NCI-H1105 treated with DMSO at 0.1 percent for 48 hours (cell line): ENCODE measurements at regions not wholly inside any gene's neighbourhood (a gene's known extent, or its start where the extent isn't known, plus 50 kb on each side); places are given as distances from the start of the nearest gene placed in this dataset.
A peak's percentile ranks its signal among the peaks of the same experiment; 100 is the strongest.

ENCODE experiments used
- DNase-seq: peaks from one replicate; lab custom pipeline; 2025; lab: John Stamatoyannopoulos, UW

DNA sequence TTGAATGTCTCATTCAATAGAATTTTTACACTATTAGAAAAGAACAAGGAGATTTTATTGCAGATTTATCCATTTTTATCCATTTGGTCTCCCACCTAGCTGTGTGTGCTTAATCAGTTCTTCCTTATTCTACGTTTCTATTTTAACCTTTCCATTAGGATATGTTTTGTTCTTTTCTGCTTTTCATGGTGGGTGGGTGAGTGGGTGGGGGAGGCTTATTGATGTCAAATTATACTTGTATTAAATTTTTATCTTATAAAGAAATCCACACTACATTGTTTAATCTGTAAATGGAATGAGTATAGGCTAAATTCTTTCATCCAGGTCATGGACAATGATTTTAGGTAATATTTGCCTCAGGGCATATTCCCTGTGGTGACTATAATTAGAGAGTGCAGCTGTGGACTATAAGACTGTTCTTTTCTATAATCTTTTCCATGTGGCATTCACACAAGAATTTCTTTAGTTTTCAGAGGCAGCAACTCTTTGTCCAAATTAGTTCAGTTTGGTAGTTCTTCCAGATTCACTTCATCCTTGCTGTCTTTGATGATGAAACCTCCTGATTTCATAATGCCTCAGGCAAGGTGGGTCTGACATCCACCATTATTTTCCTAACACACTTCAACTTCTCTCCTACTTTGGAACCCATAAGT is 2451.8 kb downstream of the PCDH7 start:
- DNase-seq, result no peak

DNA sequence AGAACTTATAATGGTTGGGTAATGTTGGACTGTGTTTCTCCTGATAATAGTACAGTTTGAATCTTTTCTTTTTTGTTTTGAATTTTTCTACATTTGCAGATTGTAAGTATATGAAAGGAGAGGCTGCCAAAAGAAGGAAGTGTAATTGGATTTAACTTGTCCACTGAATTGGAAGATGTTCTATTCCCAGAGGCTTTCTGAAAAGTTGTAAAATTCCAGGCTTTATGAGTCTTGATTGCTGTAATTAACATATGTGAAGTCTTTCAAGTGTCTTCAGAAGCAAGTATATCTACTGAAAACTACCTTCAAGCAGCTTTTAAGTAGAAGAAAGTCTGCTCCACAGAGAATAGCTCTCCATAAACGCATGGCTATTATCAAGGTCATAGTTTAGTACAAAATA is 2456.4 kb downstream of the PCDH7 start:
- DNase-seq, result no peak

DNA sequence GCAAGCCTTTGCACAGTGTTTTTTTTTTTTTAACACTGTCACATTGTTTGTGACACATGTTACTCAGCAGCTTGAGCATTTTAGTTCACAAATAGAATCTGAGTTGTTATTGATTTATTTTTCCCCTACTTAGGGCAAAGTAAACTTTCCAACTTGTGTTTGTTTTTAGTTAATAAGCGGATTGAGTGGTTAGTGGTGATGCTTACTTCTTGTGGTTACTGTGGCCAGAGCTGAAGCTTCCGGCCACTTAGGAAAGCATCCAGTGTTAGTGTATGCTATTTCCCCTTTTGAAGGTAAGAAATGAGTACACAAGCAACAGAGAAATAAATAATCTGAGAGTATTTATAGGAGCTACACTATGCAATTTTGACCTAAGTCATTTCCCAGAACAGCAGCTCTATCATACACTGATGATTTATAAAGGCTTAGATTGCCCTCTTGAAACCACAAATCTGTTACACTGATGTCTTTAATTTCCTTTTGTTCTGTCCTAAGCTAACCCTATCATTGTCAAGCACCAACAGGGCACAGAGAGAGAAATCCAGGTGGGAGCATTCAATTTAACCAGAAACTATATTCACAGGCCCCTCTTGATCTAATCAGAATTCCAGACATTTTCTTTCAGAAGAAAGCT is 2464.6 kb downstream of the PCDH7 start:
- DNase-seq, result no peak

DNA sequence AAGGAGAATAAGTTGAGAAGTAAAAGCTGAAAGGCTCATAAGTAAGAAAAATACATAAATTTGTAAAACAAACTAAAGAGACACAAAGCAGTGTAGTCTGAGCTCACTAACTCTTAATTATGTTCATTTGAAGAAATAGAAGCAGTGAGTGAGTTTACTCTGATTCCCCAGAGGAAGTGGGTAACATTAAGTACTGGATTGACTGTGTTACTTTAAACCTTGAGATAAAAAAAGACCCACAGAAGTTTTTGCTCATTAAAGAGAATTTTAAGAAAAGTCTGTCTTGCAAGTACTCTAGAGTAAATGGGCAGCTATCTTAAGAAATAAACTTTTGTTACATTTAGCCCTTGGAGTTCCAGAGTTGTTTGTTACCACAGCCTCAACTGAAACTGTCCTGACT is 2466.9 kb downstream of the PCDH7 start:
- DNase-seq, result no peak

DNA sequence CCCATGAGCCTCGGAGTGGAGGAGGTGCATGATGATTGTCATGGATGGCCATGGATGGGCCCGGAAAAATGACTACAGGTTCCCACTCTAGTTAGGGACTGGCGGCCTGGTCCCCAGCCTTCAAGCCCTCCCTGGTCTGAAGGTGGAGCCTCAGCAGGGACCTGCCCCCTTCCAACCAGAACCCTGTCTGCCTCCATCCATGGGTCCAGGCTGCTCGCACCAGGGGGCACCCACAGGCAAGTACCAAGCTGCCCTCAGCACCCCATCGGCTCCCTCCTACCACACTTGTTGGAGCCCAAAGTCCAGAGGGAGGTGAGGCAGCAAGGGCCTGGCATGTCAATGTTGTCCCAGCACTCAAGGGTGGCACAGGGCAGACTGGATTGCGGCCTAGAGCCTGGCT is 2468.6 kb downstream of the PCDH7 start:
- no peak for DNase-seq

DNA sequence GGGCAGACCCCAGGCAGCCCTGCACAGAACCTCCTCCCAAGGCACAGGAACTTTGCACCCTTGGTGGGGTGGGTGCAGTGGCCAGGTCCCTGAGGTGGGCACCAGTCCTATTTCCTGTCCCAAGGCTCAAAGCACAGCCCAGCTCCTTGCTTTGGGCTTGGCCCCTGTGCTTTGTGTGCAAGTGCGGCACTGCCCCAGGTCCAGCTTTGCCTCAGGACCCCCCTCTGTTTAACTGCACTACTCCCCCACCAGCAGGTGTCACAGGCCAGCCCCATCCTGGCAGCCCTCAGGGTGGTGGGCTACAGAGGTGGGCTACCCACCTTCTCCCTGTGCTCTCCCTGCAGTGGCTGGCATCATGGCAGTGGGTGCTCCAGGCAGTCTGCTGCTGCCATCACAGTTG is 2469.0 kb downstream of the PCDH7 start:
- no peak for DNase-seq

DNA sequence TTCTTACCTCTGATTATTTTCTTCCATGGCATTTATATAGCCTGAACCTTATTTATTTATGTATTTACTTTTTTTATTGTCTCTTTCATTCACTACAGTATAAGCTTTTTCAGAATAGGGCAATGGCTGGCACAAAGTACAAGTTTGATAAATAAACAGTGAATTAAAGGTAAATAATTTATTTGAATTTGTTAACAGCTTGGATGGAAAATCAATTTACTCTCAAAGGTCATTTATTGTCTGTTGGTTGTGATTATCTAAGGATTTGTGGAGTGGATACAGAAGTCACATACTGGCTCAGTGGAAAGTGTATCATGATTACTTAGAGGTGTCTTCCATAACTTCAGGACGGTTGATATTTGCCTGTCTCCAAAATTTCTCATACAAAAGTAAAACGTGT is 2472.9 kb downstream of the PCDH7 start:
- no peak for DNase-seq

DNA sequence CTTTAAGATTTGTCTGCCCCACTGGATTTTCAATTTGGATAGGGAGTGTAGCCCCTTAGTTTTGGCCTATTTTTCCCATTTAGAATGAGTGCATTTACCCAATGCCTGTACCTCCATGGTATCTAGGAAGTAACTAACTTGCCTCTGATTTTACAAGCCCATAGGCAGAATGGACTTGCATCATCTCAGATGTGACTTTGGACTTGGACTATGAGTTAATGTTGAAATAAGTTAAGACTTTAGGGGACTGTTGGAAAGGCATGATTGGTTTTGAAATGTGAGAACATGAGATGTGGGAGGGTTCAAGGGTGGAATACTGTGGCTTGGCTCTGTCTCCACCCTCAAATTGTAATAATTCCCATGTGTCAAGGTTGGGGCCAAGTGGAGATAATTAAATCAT is 2480.2 kb downstream of the PCDH7 start:
- DNase-seq, result no peak

DNA sequence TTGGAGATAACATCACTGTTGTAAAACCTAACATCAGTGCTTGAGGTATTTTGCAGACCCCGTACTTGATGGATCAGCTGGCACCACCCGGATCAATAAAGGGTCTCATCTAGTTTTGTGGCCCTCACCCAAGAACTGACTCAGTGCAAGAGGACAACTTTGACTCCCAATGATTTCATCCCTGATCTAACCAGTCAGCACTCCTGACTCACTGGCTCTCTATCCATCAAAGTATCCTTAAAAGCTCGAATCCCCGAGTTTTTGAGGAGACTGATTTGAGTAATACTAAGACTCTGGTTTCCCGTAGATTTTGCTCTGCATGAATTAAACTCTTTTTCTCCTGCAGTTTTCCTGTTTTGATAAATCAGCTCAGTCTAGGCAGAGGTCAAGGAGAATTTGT is 2498.1 kb downstream of the PCDH7 start:
- no peak for DNase-seq

DNA sequence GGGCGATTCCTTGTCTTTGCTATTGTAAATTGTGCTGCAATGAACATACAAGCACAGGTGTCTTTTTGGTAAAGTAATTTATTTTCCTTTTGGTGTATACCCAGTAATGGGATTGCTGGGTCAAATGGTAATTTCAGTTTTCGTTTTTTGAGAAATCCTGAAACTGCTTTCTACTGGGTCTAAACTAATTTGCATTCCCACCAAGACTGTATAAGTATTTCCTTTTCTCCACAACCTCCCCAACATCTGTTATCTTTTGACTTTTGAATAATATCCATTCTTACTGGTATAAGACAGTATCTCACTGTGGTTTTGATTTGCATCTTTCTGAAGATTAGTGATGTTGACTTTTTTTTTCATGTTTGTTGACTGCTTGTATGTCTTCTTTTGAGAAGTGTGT is 2506.0 kb downstream of the PCDH7 start:
- DNase-seq, result no peak

DNA sequence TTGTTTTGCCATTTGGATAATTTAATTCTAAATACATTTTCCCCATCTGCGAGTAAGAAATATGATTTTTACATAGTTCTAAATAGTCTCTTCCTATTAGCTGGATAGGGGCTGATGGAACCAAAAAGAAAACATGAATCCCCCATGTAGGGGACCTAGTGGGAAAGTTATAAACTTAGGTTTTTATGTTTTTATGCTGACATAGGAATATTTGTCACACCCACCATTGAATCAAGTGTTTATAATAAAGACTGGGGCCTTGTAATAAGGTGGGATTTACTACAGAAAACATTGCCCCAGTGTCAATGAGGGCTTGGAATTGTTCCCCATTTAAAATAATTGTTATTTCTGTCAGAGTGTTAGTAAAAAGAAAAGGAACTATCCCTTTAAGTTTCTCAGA is 2506.6 kb downstream of the PCDH7 start:
- DNase-seq, result no peak

DNA sequence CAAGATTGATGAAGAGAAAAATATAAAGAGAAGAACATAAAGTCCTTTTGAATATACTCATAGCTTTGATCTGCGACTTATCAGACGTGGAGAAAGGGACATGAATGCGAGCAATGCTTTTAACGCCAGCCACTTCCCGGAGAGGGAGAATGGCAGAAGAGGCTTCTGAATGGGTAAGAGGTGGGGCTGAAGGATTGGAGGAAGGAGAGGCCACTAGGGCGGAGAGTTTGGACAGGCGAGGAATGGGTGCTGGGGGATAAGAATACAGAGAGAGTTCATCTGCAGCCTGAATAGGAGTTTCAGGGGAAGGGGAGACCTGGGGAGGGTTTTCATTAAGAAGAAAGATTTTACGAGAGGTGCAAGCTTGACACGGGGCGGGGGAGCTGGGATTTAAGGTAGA is 2534.9 kb downstream of the PCDH7 start:
- DNase-seq, result no peak

DNA sequence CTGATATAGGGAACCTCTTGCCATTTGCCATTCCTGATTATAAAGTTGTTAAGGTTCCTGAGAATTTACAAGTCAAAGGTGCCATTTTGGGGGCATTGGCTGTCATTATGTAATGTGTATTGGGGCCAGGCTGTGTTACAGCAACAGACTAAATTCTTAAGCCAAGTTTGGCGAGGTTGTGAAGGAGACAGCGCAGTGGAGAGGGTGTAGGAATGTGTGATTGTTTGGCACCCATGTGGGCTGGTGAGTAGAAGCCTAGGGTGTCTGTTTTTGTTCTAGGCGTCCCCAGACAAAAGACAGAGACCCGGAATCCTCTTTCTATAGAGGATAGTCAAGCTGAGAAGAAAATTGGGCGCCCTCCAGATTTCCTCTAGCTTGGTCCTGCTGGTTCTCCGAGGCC is 2535.3 kb downstream of the PCDH7 start:
- no peak for DNase-seq

DNA sequence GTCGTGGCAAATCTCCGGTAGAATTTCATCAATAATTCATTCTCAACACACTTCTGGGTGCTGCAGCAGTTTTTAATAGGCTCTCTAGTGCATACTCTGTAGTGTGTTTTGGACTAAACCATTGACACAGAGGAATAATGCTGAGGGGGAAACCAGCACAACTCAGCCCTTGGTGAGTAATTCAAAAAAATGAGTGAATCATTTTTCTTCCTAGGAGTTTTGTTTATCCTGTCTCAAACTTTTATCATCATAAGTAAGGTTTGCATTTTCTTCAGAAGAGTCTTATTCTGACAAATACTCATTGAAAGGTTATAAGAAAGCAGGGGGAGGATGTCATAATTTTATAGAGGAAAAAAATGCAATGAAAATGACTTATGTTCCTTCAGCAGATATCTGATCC is 2542.7 kb downstream of the PCDH7 start:
- no peak for DNase-seq

DNA sequence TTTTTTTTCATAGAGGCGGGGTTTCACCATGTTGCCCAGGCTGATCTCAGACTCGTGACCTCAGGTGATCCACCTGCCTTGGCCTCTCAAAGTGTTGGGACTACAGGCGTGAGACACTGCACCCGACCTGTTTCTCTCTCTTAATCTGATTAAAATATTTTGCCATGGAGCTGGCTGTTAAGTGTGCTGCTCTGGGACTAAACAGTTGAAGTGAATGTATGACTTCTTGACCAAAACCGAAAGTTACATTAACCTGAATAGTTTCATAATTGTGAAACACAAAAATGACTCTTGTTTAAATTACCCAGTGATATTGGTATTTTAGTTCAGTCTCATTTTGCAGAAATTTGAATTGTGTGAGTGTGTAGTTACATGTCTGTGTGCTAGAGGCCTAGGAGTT is 2548.6 kb downstream of the PCDH7 start:
- DNase-seq, result no peak

DNA sequence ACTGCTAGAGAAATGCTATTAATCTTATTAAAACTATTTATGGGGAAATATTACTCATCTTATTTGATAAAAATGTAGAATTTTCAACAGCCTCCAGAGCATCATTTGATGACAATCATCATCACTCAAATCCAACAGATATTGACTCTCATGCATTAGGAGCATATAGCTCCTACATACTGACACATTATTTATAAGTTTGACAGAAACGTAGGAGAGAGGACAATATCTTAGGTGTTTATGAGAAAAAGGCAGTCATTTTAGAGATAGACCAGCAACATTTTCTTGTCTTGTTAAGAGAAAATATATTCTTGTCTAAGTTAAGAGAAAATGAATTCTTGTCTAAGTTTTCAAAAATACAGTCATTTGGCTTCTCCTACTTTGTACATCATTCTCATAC is 2550.2 kb downstream of the PCDH7 start:
- DNase-seq, result no peak

DNA sequence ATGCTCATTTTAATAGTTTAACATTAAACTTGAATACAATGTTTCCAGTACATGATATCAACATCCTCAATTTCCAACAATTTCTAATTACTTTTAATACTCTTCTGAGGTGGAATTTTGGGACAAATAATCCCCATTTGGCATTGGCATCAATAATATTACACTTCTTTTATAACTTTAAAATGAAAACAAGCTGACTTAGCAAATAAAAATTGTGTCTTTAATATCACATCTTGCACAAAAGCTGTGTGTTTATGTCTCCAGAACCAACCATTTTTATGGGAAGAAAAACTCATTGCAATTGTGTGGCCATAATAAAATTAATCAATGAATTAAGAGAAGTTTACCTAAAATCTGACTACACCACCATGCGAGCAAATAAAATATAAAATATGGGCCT is 2552.6 kb downstream of the PCDH7 start:
- DNase-seq, result no peak

DNA sequence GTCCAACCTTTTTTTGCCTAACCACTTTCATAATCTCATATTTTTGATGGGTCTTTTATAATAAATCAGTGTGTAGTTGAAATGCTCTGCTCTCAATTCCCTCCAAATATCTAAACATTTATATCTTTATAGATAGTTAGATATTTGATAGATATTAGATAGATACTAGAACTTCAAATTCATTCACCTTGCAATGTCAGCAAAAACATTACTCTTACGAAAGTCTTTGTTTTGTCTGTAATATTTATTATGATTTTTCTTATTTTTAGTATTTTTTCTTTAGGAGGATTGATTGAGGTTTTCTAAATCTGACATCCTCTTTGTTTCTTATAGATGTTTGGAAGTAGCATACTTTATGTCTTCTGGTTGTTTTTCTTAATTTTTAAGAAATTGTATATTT is 2563.6 kb downstream of the PCDH7 start:
- DNase-seq, result no peak

DNA sequence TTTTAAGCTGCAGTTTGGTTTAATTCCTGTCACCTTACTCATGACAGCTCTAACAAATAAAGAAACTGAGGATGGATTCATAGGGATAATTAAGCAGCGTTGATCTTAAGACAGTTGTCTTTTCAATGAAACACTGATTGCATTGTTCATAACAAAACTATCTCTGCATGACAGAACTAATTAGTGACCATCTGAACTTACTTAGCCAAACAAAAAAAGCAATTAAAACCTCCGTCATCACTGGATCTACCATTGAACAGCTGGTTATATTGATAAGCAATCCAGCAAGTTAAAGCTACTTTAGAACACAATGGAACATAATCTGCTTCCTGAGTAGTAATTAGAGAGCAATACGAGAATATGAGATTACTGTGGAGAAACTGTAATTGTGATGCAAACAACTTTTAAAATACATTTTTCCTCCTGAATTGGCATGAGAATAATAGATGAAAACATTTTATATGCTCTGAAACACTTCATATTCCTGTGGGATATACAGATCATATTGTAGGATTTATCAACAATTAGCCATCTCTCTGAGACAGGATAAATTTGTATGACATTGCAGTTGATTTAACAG is 2576.8 kb downstream of the PCDH7 start:
- peak; percentile 39 for DNase-seq

DNA sequence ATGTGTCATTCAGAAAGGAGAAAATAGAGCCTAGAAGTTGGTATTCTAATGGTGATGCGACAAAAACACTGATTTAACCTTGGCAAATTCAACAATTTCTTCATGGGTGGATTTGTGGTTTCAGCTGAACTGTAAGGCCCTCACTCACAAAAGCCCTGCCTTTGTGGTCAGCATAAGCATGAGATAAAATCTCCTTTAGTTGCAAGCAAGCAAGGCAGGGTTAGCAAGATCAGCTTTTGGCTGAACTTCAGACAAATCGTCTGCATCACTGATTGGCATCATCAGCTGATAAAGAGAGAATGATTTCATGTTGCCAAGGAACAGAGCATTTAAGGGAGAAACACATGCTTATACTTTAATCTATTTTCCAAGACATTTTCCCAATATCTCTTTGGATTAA is 2582.2 kb downstream of the PCDH7 start:
- no peak for DNase-seq

DNA sequence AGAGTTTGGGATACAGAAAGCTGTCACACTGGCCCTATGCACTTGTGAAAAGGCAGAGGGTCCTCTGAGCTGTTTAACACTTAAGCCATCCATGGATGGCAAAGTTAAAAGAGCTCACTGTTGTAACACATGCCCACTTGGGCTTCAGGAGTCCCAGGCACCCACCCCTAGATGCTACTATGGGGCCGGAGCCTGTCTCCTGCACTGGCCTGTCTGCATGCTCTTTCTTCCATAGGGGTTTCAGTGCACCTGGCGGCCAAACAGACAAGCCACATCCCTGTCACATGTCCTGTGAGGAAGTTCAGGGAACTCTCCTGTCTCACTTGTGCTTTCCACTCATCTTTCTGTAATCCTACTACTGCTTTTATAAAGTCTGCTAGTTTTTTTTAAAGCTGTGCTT is 2586.0 kb downstream of the PCDH7 start:
- DNase-seq, result no peak

DNA sequence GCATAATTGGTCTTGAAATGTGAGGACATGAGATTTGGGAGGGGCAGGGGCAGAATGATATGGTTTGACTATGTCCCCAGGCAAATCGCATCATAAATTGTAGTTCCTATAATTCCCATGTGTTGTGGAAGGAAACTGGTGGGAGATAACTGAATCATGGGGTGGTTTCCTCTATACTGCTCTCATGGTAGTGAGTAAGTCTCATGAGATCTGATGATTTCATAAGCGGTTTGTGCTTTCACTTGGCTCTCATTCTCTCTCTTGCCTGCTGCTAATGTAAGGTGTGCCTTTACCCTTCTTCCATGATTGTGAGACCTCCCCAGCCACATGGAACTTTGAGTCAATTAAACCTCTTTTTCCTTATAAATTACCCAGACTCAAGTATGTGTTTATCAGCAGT is 2595.9 kb downstream of the PCDH7 start:
- DNase-seq, result no peak

DNA sequence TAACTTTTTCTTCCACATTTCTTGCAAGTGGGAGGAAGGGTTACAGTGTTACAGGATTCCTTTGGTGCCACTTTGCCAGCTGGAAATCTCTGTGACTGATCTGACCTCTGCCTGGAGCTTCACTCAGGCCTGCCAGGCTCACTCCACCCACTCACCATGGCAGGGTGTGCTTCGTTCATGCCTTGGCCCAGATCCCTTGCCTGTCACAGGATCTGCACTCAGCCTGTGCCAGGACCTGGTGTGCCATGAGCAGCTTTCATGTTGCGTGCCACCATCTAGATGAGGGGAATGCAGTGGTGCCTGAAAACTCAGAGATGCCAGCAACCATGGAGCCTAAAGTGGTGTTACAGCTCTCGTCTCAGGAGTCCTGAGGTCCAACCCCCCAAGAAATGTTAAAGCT is 2596.4 kb downstream of the PCDH7 start:
- no peak for DNase-seq

DNA sequence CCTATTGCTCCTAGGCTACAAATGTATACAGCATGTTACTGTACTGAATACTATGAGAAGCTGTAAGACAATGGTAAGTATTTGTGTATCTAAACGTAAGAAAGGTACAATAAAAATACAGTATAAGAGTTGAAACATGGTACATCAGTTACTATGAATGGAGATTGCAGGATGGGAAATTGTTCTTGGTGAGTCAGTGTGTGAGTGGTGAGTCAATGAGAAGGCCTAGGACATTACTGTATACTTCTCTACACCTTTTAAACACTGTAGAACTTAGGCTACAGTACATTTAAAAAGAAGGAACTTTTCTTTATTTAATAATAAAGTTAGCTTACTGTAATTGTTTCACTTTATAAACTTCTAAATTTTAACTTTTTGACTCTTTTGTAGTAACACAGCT is 2603.2 kb downstream of the PCDH7 start:
- no peak for DNase-seq
